ENCODE measurements at regions not wholly inside any gene's neighbourhood (a gene's known extent, or its start where the extent isn't known, plus 50 kb on each side); places are given as distances from the start of the nearest gene placed in this dataset.

DNA sequence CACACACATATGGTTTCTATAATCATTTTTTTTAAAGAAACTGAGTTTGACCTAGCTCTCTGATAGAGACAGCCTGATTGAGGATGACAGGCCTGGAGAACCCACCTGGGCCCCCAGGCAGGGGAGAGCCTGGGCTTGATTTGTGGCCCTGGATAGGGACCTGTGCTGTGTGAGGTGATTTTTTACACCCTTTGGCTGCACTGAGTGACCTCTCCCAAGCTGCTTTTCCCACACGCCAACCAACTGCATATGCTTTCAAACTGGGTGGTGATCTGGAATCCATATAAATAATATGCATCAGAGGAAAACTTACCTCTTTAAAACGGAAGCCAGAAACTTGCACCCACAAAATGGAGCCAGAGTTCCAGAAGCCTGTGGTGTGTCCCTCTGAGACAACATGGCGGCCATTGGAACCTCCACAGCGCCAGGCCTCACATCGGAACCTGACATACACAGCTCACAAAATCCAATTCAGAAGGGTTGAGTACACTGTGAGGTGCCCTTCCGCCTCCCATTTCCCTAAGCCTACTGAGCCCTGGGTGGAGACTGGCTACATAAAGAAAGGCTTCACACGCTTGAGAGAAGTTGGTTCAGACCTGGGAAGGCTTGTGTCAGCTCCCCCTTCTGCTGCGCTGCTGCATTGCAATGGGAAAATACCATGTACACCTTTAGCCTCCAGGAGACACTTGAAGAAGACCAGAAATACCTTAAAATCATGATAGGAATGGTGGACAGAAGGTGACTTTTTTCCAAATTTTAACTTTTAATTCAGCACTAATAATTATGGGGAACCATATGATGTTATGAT, 160.7 kb downstream of the HHIPL2 start:
- Histone ChIP-seq H3K27ac (no peak overlapping the region), H3K4me1 (replicated peaks) (no peaks in the 10 kb centered on the region), H3K36me3 (no peaks in the 10 kb centered on the region), H3K27me3 (replicated peaks; ENCODE audit: insufficient read depth) (no peaks in the 10 kb centered on the region), H3K4me3 (no peak overlapping the region), H3K9me3 (no peaks in the 10 kb centered on the region)
- intact Hi-C loops (cut with DNase I) = no loop called here
- 83% methylated on average over 8 of the region's 8 CpGs for WGBS
- TF ChIP-seq POLR2A (IDR thresholded peaks at IDR 0.05) (no peak), POLR2AphosphoS5 (IDR thresholded peaks at IDR 0.05) (no peak)
- TF ChIP-seq, protein P1, sequence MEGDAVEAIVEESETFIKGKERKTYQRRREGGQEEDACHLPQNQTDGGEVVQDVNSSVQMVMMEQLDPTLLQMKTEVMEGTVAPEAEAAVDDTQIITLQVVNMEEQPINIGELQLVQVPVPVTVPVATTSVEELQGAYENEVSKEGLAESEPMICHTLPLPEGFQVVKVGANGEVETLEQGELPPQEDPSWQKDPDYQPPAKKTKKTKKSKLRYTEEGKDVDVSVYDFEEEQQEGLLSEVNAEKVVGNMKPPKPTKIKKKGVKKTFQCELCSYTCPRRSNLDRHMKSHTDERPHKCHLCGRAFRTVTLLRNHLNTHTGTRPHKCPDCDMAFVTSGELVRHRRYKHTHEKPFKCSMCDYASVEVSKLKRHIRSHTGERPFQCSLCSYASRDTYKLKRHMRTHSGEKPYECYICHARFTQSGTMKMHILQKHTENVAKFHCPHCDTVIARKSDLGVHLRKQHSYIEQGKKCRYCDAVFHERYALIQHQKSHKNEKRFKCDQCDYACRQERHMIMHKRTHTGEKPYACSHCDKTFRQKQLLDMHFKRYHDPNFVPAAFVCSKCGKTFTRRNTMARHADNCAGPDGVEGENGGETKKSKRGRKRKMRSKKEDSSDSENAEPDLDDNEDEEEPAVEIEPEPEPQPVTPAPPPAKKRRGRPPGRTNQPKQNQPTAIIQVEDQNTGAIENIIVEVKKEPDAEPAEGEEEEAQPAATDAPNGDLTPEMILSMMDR (IDR thresholded peaks at IDR 0.05) = no peak
- no peak for DNase-seq (ENCODE audit: low spot score)

DNA sequence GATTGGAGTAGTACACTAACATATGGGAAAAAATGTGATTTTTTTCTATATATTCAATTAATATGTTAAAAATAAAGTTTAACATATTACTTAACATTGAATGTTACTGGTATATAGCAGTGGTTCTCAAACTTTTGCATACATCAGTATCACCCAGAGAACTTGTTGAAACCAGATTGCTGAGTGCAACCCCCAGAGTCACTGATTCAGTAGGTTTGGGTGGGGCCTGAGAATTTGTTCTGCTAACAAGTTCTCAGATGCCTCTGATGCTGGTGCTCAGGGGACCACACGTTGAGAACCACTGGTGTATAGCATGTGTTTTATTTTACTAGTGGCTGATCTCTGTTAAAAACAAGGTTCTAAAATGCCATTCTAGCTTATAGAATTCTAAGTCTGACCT, 161.9 kb downstream of the HHIPL2 start:
- H3K27ac ChIP-seq = no peak overlapping the region
- intact Hi-C loops (cut with DNase I) = no loop called here
- WGBS = 56% methylated on average over 1 of the region's 1 CpG

DNA sequence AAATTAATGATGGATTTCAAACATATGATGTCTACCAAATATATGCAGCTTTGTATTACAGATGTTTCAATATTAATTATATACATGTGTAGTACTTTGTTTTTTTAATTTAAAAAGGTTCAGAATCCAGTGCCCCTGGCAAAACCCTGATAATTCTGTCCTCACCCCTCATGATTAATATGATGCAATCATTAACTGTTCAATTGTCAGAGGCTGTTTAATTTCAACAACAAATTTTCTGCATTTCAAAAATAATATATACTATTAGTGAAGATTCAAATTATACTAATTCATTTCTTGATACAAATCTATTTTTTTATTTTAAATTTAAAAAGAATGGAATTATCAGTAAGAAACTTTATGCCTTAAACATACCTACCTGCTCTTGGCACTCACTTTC, 162.6 kb downstream of the HHIPL2 start:
- no peak for TF ChIP-seq POLR2AphosphoS5 (IDR thresholded peaks at IDR 0.05)
- TF ChIP-seq POLR2A (IDR thresholded peaks at IDR 0.05) = no peak
- TF ChIP-seq, protein P1 (IDR thresholded peaks at IDR 0.05) = no peak
- H3K27me3 ChIP-seq (replicated peaks; ENCODE audit: insufficient read depth) = no peaks in the 10 kb centered on the region
- intact Hi-C loops (cut with DNase I) = no loop called here
- DNase-seq (ENCODE audit: low spot score) = no peak
- no peak overlapping the region for H3K27ac ChIP-seq
- no peak overlapping the region for H3K4me3 ChIP-seq
- no peaks in the 10 kb centered on the region for H3K9me3 ChIP-seq
- no peaks in the 10 kb centered on the region for H3K4me1 ChIP-seq (replicated peaks)
- H3K36me3 ChIP-seq = no peaks in the 10 kb centered on the region

More for the DNA sequence above, 161.9 kb downstream of the HHIPL2 start:
- no peak overlapping the region for H3K4me3 ChIP-seq
- H3K27me3 ChIP-seq (replicated peaks; ENCODE audit: insufficient read depth) = no peaks in the 10 kb centered on the region
- H3K4me1 ChIP-seq (replicated peaks) = no peaks in the 10 kb centered on the region
- H3K9me3 ChIP-seq = no peaks in the 10 kb centered on the region
- no peaks in the 10 kb centered on the region for H3K36me3 ChIP-seq
- no peak for DNase-seq (ENCODE audit: low spot score)
- TF ChIP-seq, protein P1 (IDR thresholded peaks at IDR 0.05) = no peak
- TF ChIP-seq POLR2AphosphoS5 (IDR thresholded peaks at IDR 0.05) (no peak), POLR2A (IDR thresholded peaks at IDR 0.05) (no peak)

DNA sequence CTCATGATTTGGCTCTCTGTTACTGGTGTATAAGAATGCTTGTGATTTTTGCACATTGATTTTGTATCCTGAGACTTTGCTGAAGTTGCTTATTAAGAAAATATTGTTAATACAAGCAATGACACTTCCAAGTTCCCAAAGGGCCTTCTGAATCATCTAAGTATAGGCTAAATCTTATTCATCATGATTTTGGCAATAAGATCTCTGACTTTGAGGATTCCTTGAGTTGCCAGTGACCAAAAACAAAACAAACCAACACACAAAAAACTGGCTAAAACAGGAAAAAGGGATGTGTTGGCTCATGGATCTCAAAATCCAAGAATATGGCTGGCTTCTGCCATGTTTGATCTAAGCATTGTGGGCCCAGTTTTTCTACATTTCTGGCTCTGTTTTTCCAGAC, 163.4 kb downstream of the HHIPL2 start:
- no peaks in the 10 kb centered on the region for H3K9me3 ChIP-seq
- H3K4me3 ChIP-seq = no peak overlapping the region
- H3K27ac ChIP-seq = no peak overlapping the region
- intact Hi-C loops (cut with DNase I) = no loop called here
- no peaks in the 10 kb centered on the region for H3K4me1 ChIP-seq (replicated peaks)
- TF ChIP-seq POLR2AphosphoS5 (IDR thresholded peaks at IDR 0.05) (no peak), POLR2A (IDR thresholded peaks at IDR 0.05) (no peak)
- TF ChIP-seq, protein P1 (IDR thresholded peaks at IDR 0.05) = no peak
- no peaks in the 10 kb centered on the region for H3K27me3 ChIP-seq (replicated peaks; ENCODE audit: insufficient read depth)
- no peak for DNase-seq (ENCODE audit: low spot score)
- H3K36me3 ChIP-seq = no peaks in the 10 kb centered on the region

DNA sequence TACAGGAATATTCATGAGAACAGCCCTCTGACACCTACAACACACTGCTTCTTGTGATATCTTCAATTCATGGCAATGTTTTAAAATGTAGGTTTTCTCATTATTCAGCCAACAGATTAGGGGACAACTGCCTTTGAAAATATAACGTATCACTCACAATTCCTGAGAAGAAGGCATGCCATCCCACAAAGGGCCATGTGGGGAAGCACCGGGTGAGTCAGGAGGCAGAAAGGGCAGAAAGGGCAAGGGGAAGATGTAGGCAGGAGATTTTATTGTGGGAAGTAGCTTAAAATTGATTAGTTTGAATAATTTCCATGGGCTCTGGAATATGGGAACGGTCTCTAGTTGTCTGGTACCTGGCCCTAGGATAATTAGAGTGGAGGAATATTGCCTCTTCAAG, 165.7 kb downstream of the HHIPL2 start:
- no peaks in the 10 kb centered on the region for H3K9me3 ChIP-seq
- intact Hi-C loops (cut with DNase I) = no loop called here
- no peak overlapping the region for H3K27ac ChIP-seq
- DNase-seq (ENCODE audit: low spot score) = no peak
- TF ChIP-seq POLR2AphosphoS5 (IDR thresholded peaks at IDR 0.05) = no peak
- no peak for TF ChIP-seq POLR2A (IDR thresholded peaks at IDR 0.05)
- H3K4me3 ChIP-seq = no peak overlapping the region
- no peaks in the 10 kb centered on the region for H3K4me1 ChIP-seq (replicated peaks)
- no peaks in the 10 kb centered on the region for H3K27me3 ChIP-seq (replicated peaks; ENCODE audit: insufficient read depth)
- H3K36me3 ChIP-seq = no peaks in the 10 kb centered on the region
- WGBS = 54% methylated on average over 3 of the region's 3 CpGs

Measured in prostate gland (tissue), 2 donors.